ENCODE measurements at regions not wholly inside any gene's neighbourhood (a gene's known extent, or its start where the extent isn't known, plus 50 kb on each side); places are given as distances from the start of the nearest gene placed in this dataset.

DNA sequence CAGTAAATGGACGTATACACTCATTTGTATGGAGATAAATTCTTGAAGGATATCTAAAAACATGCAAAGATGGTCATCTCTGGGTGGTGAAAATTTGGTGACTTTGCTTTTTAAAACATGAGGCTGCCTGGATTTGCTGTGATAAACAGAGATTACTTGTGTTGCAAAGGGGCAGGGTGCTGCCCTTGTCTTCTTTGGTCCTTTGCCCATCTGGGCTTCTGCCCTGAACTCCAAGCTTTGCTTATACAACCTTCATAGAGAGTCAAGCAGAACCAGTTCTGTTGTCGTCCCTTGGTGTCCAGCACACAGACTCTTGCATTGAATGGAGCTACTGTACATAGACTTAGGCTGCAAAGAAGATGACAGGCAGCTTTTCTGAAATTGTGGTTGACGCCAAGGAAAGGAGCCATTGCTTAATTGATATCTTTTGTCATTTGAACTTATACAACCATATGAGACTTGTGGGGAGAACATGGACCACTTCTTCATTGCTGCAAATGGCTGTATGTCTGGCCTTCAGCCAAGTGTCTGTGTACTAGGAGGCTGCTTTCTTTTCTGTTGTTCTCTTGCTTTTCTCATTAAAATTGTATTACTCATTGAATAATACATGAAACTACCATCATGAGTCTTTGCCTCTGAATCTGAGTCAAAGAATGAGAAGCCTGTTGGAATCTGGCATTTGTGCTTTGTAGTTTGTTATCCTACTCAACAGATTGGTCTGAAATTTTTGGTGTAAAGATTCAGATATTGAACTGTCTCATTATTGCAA, 152.5 kb downstream of the DMRT2 start:
- DNase-seq = peak; percentile 14

- peak; percentile 81 for DNase-seq
These were observed 157.5 kb downstream of the DMRT2 start for GRCh38 chr9:1207686-1208085.

- peak; percentile 74 for DNase-seq
These were observed 158.0 kb downstream of the DMRT2 start for GRCh38 chr9:1208157-1208556.

- no peak for DNase-seq
These were observed 160.8 kb downstream of the DMRT2 start for GRCh38 chr9:1210954-1211353.

GRCh38 chr9:1216532-1216931, 166.4 kb downstream of the DMRT2 start:
- DNase-seq = peak; percentile 76

DNA sequence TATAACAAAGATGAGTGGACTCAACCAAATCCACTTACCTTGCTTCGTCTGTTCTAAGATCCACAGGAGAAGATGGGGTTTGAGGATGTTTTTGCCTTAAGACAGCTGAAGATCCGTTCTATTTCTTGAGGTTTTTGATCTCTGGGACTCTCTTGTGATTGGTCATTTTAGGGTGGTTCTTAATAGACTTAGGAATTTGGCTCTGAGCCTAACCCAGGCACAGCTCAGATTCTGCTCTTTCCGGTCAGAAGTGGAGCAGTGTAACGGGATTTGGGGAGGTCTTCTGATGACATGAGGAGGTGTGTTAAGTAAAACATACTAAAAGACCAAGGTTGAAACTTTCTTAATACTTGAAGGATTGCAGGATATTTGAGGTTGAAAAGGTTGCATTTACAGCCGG, 166.9 kb downstream of the DMRT2 start:
- peak; percentile 35 for DNase-seq

- DNase-seq = peak; percentile 27
These were observed 169.1 kb downstream of the DMRT2 start for GRCh38 chr9:1219284-1219683.

GRCh38 chr9:1221298-1221697, 171.1 kb downstream of the DMRT2 start:
- DNase-seq = no peak

GRCh38 chr9:1222511-1222910, 172.4 kb downstream of the DMRT2 start:
- peak; percentile 68 for DNase-seq

- peak; percentile 79 for DNase-seq
These were observed 182.1 kb downstream of the DMRT2 start for GRCh38 chr9:1231998-1232919.

DNA sequence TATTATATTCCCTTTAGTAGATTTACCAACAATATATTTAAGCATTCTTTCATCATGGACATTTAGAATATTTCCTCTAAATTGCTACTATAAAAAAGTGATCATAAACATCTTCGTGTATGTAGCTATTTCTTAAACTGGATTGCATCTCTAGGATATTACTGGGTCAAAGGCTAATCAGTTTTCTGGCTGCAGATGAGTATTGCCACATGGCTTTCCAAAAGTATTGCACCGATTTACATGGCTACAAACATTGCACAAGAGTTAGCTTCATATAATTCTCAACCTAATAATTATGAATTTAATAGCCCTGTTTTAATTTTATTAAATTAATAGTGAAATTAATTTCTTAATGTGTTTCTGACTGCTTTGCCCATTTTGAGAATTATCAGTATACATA, 183.4 kb downstream of the DMRT2 start:
- DNase-seq = no peak

DNA sequence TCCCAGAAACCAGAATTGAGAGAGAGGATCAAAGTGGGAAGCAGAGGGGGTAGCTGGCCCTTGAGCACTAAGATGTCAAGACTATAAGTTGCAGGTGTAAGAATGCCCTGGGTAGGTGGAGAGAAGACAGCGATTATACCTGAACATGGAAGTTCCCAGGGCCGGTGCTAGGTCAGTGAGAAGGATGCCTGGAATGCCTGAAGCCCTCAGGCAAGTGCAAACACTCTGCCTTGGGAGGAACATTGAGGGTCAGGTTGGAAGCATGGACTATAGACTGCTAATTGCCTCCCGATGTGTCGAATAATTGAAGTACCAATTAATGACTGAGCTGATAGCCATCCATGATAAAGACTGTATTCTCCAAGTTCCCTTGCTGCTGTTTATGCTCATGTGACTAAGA, 185.5 kb downstream of the DMRT2 start:
- no peak for DNase-seq

GRCh38 chr9:1236061-1236460, 185.9 kb downstream of the DMRT2 start:
- no peak for DNase-seq

- no peak for DNase-seq
These were observed 188.2 kb downstream of the DMRT2 start for GRCh38 chr9:1238407-1238806.

DNA sequence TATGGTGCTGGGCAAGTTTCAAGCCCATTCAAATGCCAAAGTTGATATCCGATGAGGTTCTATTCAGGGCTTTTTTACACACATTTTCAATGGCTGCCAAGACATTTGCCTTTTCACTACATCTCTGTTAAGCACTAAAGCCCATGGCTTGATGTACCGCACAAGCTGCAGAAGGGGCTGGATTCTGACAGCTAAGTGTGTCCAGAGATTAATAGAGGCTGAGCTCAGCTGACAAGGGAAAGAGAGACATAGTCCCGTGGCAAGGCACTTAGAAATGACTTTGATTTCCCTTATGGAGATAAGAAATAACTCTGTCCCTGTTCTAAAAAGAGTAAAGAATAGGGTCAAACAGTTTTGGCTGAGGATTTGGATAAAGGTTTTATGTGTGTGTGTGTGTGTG, 198.6 kb downstream of the DMRT2 start:
- DNase-seq = no peak

GRCh38 chr9:1253064-1253979, 203.2 kb downstream of the DMRT2 start:
- DNase-seq = no peak

GRCh38 chr9:1254071-1254470, 203.9 kb downstream of the DMRT2 start:
- no peak for DNase-seq

DNA sequence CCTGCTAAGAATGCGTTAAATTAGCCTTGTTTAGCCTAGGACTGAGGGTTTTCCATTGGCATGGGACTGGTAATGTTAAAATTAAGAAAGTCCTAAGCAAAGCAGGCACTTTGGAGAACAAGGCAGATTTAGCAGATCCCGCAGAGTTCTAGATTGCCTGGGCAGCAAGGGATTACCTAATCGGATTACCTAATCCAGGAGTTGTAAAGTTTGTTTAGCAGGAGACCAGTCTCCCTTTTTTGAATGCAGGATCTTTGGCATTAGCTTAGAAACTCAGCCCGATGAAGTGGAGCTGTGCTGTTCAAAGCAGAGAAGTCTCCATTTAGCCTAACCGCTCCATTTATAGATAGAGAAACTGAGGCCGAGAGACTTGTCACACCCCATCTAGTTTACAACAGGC, 206.0 kb downstream of the DMRT2 start:
- DNase-seq = no peak

DNA sequence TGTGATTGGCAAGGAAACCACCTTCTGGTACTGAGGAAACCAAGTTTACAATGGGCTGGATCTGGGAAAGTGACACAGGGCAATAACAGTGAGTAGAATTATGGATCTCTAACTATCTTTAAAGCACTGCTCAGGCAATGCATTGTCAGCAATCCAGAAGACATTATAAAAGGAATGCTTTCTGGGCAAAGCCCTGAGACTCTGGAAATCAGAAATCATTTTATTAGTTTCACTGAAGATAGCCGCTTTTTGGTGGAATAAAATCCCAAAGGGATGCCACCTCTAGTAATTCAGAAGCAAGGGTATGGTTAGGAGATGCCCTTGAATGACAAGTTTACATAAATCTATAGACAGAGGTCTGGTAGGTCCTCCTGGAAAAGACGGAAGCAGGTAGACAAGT, 211.1 kb downstream of the DMRT2 start:
- DNase-seq = no peak

GRCh38 chr9:1261879-1262766, 212.0 kb downstream of the DMRT2 start:
- DNase-seq = no peak

DNA sequence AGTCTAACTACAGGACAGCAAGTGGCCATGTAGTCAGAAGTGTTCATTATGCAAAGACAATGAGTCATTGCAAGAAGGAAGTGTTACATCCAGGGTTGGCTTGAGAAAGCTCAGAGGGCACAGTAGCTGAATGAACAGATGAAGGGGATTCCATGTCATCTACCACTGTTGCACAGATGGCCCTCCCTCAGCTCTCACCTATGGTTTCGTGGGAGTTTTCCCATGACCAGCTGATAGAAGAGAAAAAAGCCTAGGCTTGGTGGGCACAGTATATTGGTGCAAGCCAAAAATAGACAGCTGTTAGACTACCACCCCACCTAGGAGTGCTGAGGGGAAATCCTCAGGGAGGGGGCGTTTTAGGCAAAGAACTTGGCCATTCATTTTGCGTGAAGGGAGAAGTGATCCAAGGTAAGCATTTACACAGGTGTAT, 217.0 kb downstream of the DMRT2 start:
- no peak for DNase-seq

DNA sequence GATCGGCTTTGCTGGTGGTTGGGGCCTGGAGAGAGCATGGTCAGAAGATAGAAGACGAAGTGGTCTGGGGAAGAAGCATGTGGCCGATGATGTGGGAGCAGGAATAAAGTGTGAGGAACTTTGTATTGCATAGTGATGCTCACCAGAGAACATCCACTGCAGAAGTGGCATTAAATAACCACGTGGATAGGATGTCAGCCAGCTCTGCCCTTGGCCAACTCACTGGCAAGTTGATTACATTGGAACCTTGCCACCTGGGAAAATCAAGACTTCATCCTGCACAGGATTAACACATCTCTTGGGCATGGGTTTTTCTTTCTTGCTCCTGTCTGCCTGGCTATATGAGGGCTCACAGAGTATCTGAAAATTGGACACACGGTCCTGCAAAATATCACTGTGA, 217.4 kb downstream of the DMRT2 start:
- no peak for DNase-seq
